HG02623 (cell line): ENCODE measurements at regions not wholly inside any gene's neighbourhood (a gene's known extent, or its start where the extent isn't known, plus 50 kb on each side); places are given as distances from the start of the nearest gene placed in this dataset.
"Not testable (repeated sequence)": the region's sequence is repeated elsewhere in the genome, so short reads cannot be mapped to it uniquely, and the experiment has no call there.

Experiments
- ATAC-seq: cut with Tn5 transposase; IDR thresholded peaks from one replicate; pipeline ENCODE4 v1.9.1; 2021; ENCODE audit warnings: moderate library complexity; ENCODE audit not compliant: unreplicated experiment

- ATAC-seq = no peak
These were observed 55.0 kb downstream of the OXSM start for GRCh38 chr3:25844891-25845290.

GRCh38 chr3:25846282-25846681, 56.4 kb downstream of the OXSM start:
- ATAC-seq = no peak

- no peak for ATAC-seq
These were observed 59.2 kb downstream of the OXSM start for GRCh38 chr3:25849091-25849490.

GRCh38 chr3:25849641-25850385, 59.9 kb downstream of the OXSM start:
- no peak for ATAC-seq

GRCh38 chr3:25851693-25852259, 61.9 kb downstream of the OXSM start:
- not testable (repeated sequence) for ATAC-seq

- no peak for ATAC-seq
These were observed 64.3 kb downstream of the OXSM start for GRCh38 chr3:25854214-25854613.

- no peak for ATAC-seq
These were observed 64.7 kb downstream of the OXSM start for GRCh38 chr3:25854635-25855034.

GRCh38 chr3:25855266-25855784, 65.4 kb downstream of the OXSM start:
- no peak for ATAC-seq

GRCh38 chr3:25856902-25857518, 67.1 kb downstream of the OXSM start:
- ATAC-seq = peak; percentile 88

- no peak for ATAC-seq
These were observed 71.7 kb downstream of the OXSM start for GRCh38 chr3:25861566-25861965.

GRCh38 chr3:25863011-25863415, 73.1 kb downstream of the OXSM start:
- peak; percentile 48 for ATAC-seq

- peak; percentile 14 for ATAC-seq
These were observed 73.6 kb downstream of the OXSM start for GRCh38 chr3:25863416-25863959.

- ATAC-seq = no peak
These were observed 80.6 kb downstream of the OXSM start for GRCh38 chr3:25870452-25870851.

GRCh38 chr3:25872200-25872877, 82.4 kb downstream of the OXSM start:
- peak; percentile 89 for ATAC-seq

GRCh38 chr3:25883492-25883891, 93.6 kb downstream of the OXSM start:
- no peak for ATAC-seq

GRCh38 chr3:25884981-25885380, 95.1 kb downstream of the OXSM start:
- ATAC-seq = no peak

- ATAC-seq = no peak
These were observed 95.7 kb downstream of the OXSM start for GRCh38 chr3:25885544-25885943.

GRCh38 chr3:25887907-25888306, 98.0 kb downstream of the OXSM start:
- no peak for ATAC-seq

- no peak for ATAC-seq
These were observed 99.1 kb downstream of the OXSM start for GRCh38 chr3:25888892-25889524.

GRCh38 chr3:25889525-25889917, 99.6 kb downstream of the OXSM start:
- ATAC-seq = no peak

GRCh38 chr3:25894101-25894500, 104.2 kb downstream of the OXSM start:
- no peak for ATAC-seq
